Gastroesophageal sphincter (tissue), 3 donors: ENCODE measurements at regions not wholly inside any gene's neighbourhood (a gene's known extent, or its start where the extent isn't known, plus 50 kb on each side); places are given as distances from the start of the nearest gene placed in this dataset.

Experiments used
- EP300 ChIP-seq: sonication (generic); formaldehyde crosslinking; IDR thresholded peaks from one replicate; pipeline ENCODE4 v1.6.1; 2017; ENCODE audit warnings: antibody characterized with exemption, mild to moderate bottlenecking
- TF ChIP-seq, protein P1 (sequence below), 4 experiments: fragments of 200-600 bp in 2 of 4; fragments of 450-650 bp in 2 of 4; sonication (generic) in 1 of 4; IDR thresholded peaks; one replicate each; pipeline ENCODE4 v1.5.1; 2017 to 2019; ENCODE audit warnings: antibody characterized with exemption in 4 of 4, mild to moderate bottlenecking in 2 of 4, moderate library complexity in 2 of 4

DNA sequence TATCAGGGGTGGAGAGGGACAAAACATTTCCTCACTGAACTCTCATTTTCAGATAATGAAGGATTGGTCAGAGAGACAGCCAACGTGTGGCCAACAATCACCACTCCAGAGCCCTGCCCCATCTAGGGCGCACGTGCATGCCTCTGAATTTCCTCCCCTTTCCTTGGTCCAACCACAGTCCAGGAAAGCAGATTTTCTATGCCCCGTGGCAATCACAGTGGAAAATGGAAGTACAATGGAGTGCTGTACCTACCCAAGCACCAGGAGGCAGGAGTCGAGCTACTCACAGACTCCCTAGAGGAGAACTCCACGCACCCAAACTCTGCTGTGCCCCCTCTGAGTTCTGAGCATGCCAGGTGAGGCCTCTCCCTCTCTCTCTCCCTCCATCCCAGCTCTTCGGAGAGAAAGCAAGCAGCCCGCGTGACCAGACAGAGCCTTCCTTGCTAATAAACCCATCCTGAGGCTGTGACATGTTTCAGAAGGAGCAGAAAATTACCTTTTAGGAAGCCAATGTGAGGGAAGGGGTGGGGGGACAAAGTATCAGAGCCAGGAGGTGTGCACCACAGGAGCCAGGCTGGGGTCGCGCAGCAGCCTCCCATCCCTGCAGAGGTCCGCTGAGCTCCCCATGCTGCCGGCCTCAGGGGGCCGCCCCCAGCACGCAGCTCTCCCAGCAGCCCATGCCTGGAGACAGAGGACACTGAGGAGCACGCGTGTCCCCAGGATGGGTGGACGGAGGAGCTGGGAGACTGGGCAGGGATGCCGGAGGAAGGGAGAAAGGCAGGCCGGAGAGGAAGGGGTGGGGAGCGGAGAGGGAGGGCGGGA lies 73.4 kb downstream of the PITPNM2 start:
- TF ChIP-seq, protein P1, sequence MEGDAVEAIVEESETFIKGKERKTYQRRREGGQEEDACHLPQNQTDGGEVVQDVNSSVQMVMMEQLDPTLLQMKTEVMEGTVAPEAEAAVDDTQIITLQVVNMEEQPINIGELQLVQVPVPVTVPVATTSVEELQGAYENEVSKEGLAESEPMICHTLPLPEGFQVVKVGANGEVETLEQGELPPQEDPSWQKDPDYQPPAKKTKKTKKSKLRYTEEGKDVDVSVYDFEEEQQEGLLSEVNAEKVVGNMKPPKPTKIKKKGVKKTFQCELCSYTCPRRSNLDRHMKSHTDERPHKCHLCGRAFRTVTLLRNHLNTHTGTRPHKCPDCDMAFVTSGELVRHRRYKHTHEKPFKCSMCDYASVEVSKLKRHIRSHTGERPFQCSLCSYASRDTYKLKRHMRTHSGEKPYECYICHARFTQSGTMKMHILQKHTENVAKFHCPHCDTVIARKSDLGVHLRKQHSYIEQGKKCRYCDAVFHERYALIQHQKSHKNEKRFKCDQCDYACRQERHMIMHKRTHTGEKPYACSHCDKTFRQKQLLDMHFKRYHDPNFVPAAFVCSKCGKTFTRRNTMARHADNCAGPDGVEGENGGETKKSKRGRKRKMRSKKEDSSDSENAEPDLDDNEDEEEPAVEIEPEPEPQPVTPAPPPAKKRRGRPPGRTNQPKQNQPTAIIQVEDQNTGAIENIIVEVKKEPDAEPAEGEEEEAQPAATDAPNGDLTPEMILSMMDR (IDR thresholded peaks at IDR 0.05), result no peak
- no peak for TF ChIP-seq EP300
